ENCODE measurements at regions not wholly inside any gene's neighbourhood (a gene's known extent, or its start where the extent isn't known, plus 50 kb on each side); places are given as distances from the start of the nearest gene placed in this dataset.

- ChIA-PET CTCF (no interaction called here), POLR2A (interaction anchor here (1.0 kb wide), 1 partner anchor 47 kb away, joined by 3 read pairs; no protein-coding TSS in a partner anchor)
- Histone ChIP-seq H3K27ac (ENCODE audit: low read depth, low read length) (peak overlapping the region; percentile 59), H3K4me3 (ENCODE audit: low read depth, low read length) (no peak overlapping the region), H3K9me3 (ENCODE audit: control insufficient read depth, insufficient read depth, low read length) (no peaks in the 10 kb centered on the region), H3K27me3 (ENCODE audit: control insufficient read depth, insufficient read depth, low read length) (no peaks in the 10 kb centered on the region)
- DNase-seq (ENCODE audit: low read depth, low spot score) = no peak
- TF ChIP-seq CTCF (IDR thresholded peaks at IDR 0.05; ENCODE audit: low read depth, low read length) = no peak
Observed at GRCh38 chr5:96247708-96248107, 185.3 kb downstream of the PCSK1 start.

GRCh38 chr5:96247097-96247701 is 185.8 kb downstream of the PCSK1 start:
- no peaks in the 10 kb centered on the region for H3K9me3 ChIP-seq (ENCODE audit: control insufficient read depth, insufficient read depth, low read length)
- no peak overlapping the region for H3K4me3 ChIP-seq (ENCODE audit: low read depth, low read length)
- ChIA-PET POLR2A (interaction anchor here (1.0 kb wide), 1 partner anchor 47 kb away, joined by 3 read pairs; no protein-coding TSS in a partner anchor), CTCF (no interaction called here)
- no peaks in the 10 kb centered on the region for H3K27me3 ChIP-seq (ENCODE audit: control insufficient read depth, insufficient read depth, low read length)
- H3K27ac ChIP-seq (ENCODE audit: low read depth, low read length) = peak overlapping the region; percentile 59
- TF ChIP-seq CTCF (IDR thresholded peaks at IDR 0.05; ENCODE audit: low read depth, low read length) = no peak
- DNase-seq (ENCODE audit: low read depth, low spot score) = no peak

GRCh38 chr5:96245140-96246091 is 187.6 kb downstream of the PCSK1 start:
- ChIA-PET CTCF (no interaction called here), POLR2A (interaction anchor here (2.0 kb wide), 1 partner anchor 9 kb away, joined by 8 read pairs; no protein-coding TSS in a partner anchor)
- Histone ChIP-seq H3K4me3 (ENCODE audit: low read depth, low read length) (no peak overlapping the region), H3K27ac (ENCODE audit: low read depth, low read length) (no peak overlapping the region), H3K9me3 (ENCODE audit: control insufficient read depth, insufficient read depth, low read length) (no peaks in the 10 kb centered on the region), H3K27me3 (ENCODE audit: control insufficient read depth, insufficient read depth, low read length) (no peaks in the 10 kb centered on the region)
- TF ChIP-seq CTCF (IDR thresholded peaks at IDR 0.05; ENCODE audit: low read depth, low read length) = no peak
- DNase-seq (ENCODE audit: low read depth, low spot score) = no peak

- Histone ChIP-seq H3K27ac (ENCODE audit: low read depth, low read length) (no peak overlapping the region), H3K4me3 (ENCODE audit: low read depth, low read length) (no peak overlapping the region), H3K27me3 (ENCODE audit: control insufficient read depth, insufficient read depth, low read length) (no peaks in the 10 kb centered on the region), H3K9me3 (ENCODE audit: control insufficient read depth, insufficient read depth, low read length) (no peaks in the 10 kb centered on the region)
- DNase-seq (ENCODE audit: low read depth, low spot score) = no peak
- ChIA-PET POLR2A (interaction anchor here (2.0 kb wide), 1 partner anchor 10 kb away, joined by 8 read pairs; no protein-coding TSS in a partner anchor), CTCF (interaction anchor here (1.2 kb wide), 1 partner anchor 285 kb away, joined by 3 read pairs; no protein-coding TSS in a partner anchor)
- TF ChIP-seq CTCF (IDR thresholded peaks at IDR 0.05; ENCODE audit: low read depth, low read length) = no peak
Observed at GRCh38 chr5:96244696-96245095, 188.4 kb downstream of the PCSK1 start.
